T47D (cell line): ENCODE measurements at regions not wholly inside any gene's neighbourhood (a gene's known extent, or its start where the extent isn't known, plus 50 kb on each side); places are given as distances from the start of the nearest gene placed in this dataset.

Source experiments
- DNase-seq, 2 experiments: peaks; one replicate each; pipeline versions ENCODE4 v3.0.0 to v3.0.0-alpha.2; 2011 to 2012; ENCODE audit warnings: low read depth in 1 of 2, low spot score in 1 of 2
- JUND ChIP-seq: IDR thresholded peaks from 2 replicates; pipeline ENCODE4 v1.6.1; 2012; ENCODE audit warnings: low read depth
- in situ Hi-C: cut with HindIII; loops from 2 replicates; pipeline ENCODE4 v1.10.0; 2016; ENCODE audit warnings: low sequenced_read_pairs, low pct_unique_long_range_greater_than_20kb

- in situ Hi-C loops, result no loop called here
- no peak for DNase-seq
- TF ChIP-seq JUND, result no peak
Measured at GRCh38 chr10:78688230-78688900, 380.4 kb upstream of the ZMIZ1 start.

DNA sequence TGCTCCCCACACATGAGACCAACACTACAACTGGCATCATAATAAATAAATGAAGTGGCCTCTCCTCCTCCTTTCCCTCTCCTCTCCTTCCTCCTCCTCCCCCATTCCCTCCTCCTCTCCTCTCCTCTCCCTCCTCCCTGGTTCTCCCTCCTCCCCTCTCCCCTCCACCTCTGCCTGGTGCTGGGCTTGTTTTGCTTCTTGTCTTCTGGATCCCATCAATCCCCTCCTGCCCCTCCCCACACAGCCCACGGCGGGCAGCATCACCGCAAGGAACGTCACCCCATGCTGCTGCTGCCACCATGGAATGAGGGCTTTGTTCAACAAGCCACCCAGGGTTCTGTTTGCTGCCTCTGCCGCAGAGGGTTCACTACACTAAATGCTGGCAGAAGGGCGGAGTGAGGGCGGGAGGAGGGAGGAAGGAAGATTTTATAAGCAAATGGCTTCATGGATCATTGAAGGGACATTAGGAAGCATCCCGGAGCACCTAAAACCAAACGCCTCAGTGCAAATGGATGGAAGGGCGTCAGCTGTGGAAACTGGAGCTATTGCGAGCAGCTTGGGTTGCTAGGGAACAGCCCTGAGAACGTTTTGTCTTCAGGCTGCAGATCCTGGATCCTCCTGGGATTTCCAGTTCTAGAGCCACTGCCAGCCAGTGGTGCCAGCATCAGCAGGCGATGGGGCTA, 379.7 kb upstream of the ZMIZ1 start:
- in situ Hi-C loops, result no loop called here
- DNase-seq, result peak in 1 of 2 experiments; percentile 17
- no peak for TF ChIP-seq JUND

- DNase-seq, result no peak
- TF ChIP-seq JUND, result no peak
- in situ Hi-C loops, result no loop called here
Measured at GRCh38 chr10:78689584-78689935, 379.2 kb upstream of the ZMIZ1 start.

- no peak for DNase-seq
- in situ Hi-C loops, result no loop called here
Measured at GRCh38 chr10:78690354-78691111, 378.2 kb upstream of the ZMIZ1 start.

GRCh38 chr10:78691301-78692030, 377.3 kb upstream of the ZMIZ1 start:
- TF ChIP-seq JUND, result no peak
- DNase-seq, result peak in 1 of 2 experiments; percentile 50
- in situ Hi-C loops, result no loop called here

More at GRCh38 chr10:78690354-78691111, 378.2 kb upstream of the ZMIZ1 start:
- TF ChIP-seq JUND, result no peak

- TF ChIP-seq JUND, result no peak
- in situ Hi-C loops, result no loop called here
- no peak for DNase-seq
Measured at GRCh38 chr10:78692071-78692470, 376.7 kb upstream of the ZMIZ1 start.

GRCh38 chr10:78695846-78696245, 372.9 kb upstream of the ZMIZ1 start:
- no peak for DNase-seq
- in situ Hi-C loops, result no loop called here
- TF ChIP-seq JUND, result no peak

DNA sequence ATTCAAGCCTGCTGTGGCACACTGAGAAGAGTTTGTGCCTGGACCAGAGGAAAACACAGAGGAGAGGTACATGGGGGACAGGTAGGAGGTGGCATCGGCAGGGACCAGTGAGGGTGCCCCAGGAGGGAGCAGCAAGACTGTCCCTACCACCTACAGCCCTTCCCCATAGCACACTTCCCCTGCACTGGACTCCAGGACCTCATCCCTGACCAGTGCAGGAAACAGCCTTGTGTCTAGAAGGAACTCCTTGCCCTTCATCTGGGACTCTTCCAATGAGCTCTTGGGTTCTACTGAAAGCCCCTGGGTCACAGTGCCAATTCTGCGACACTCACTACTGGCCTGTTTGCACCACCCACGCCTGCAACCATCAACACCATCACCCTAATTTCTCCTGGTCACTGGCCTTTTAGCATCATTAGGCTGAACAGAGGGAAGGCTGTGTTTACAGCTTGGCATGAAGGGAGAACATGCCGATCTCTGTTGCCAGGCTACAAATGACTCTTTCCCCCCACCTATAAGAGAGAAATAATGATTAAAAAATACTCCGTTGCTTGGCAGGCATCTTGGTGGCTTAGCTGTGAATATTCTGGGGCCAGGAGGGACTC, 371.9 kb upstream of the ZMIZ1 start:
- no peak for DNase-seq
- TF ChIP-seq JUND, result no peak
- in situ Hi-C loops, result no loop called here

DNA sequence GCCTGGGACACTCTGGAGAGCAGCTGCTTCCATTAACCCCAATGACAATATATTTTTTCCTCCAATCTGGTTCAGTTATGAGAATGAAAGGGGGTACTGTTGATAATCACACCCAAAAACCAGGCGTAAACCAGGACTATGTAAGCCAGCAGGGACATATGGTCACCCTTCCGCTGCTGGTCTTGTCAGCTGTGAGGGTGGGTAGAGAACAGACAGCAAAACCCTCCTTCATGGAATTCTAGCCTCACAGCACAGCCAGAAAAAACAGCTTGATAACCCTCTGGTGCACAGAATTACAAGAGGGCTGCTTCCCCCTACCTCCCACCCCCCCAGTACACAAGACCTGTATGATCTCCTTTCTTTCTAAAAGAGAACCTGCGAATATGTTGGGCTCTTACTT, 368.8 kb upstream of the ZMIZ1 start:
- DNase-seq, result no peak

DNA sequence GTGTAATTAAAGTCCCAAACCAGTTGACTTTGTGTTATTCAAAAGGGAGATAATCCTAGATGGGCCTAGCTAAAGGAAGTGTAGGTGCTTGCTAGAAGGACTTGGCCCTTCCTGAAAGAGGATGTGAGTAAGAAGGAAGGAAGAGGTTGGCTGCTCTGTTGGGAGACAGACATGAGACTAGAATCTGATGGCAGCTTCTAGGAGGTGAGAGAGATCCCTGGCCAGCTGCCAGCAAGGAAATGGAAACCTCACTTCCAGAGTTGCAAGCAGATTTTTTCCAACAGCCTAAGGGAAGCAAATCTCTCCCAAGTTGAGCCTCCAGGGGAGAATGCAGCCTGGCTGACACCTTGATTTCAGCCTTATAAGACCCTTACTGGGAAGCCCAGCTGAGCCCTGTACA, 368.4 kb upstream of the ZMIZ1 start:
- no peak for TF ChIP-seq JUND
- DNase-seq, result peak in 1 of 2 experiments; percentile 60
- in situ Hi-C loops, result no loop called here

More for the DNA sequence above, 368.8 kb upstream of the ZMIZ1 start:
- in situ Hi-C loops, result no loop called here
- TF ChIP-seq JUND, result no peak

DNA sequence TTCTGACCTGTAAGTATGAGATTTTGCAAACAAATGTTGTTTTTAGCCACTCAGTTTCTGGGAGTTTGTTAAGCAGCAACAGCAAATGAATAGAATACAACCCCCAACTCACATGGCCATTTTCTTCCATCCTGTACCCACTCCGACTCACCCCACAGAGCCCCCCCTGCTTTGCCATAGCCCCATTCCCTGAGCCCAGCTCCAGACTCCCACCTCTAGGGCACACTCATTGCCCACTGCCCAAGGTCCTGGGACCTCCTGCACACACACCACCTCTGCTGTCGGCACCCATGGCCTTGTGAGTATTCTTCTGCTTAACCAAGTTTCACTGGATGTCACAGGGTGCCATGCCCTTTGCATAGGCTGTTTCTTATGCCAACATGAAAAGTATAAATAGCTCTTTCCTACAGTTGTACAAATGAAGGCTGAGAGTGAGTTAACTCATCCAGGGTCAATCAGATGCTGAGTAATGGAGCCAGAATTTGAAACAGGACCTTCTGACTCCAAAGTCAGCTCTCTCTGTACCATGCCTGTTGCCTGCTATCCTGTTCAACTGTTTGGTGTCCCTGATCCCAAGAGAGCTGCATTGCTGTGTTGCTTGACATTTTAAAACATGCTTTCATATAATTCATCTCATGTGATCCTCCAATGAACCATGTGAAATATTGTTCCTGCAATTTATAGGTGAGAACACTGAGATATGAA, 367.8 kb upstream of the ZMIZ1 start:
- TF ChIP-seq JUND, result no peak
- DNase-seq, result no peak
- in situ Hi-C loops, result no loop called here

GRCh38 chr10:78702186-78702585, 366.6 kb upstream of the ZMIZ1 start:
- DNase-seq, result no peak
- in situ Hi-C loops, result no loop called here
- no peak for TF ChIP-seq JUND
